ENCODE measurements at regions not wholly inside any gene's neighbourhood (a gene's known extent, or its start where the extent isn't known, plus 50 kb on each side); places are given as distances from the start of the nearest gene placed in this dataset.
A peak's percentile ranks its signal among the peaks of the same experiment; 100 is the strongest.

- no peak overlapping the region for H4K5ac ChIP-seq (ENCODE audit: low read length)
- peak; percentile 83 for DNase-seq
- H3K23ac ChIP-seq (ENCODE audit: low read length), result no peak overlapping the region
- H4K8ac ChIP-seq (ENCODE audit: low read depth, low read length), result no peak overlapping the region
- H3K27ac ChIP-seq (ENCODE audit: low read depth, low read length), result no peak overlapping the region
- H3K4ac ChIP-seq (ENCODE audit: low read depth, low read length), result no peak overlapping the region
- H3K4me1 ChIP-seq (ENCODE audit: control insufficient read depth, low read depth, low read length), result no peaks in the 10 kb centered on the region
- H3K56ac ChIP-seq (ENCODE audit: low read length), result no peak overlapping the region
- H2BK5ac ChIP-seq (ENCODE audit: low read length), result no peak overlapping the region
- H3K79me1 ChIP-seq (ENCODE audit: low read length), result no peaks in the 10 kb centered on the region
- H3K18ac ChIP-seq (ENCODE audit: low read length), result no peak overlapping the region
- H2AK5ac ChIP-seq (ENCODE audit: low read length), result no peak overlapping the region
- no peaks in the 10 kb centered on the region for H3K27me3 ChIP-seq (ENCODE audit: insufficient read depth, low read length, poor library complexity)
- no peak overlapping the region for H3K4me3 ChIP-seq (ENCODE audit: low read length)
- no peaks in the 10 kb centered on the region for H3K36me3 ChIP-seq (ENCODE audit: control insufficient read depth, insufficient read depth, low read length)
- H3K9ac ChIP-seq (ENCODE audit: low read length), result no peak overlapping the region
- no peaks in the 10 kb centered on the region for H3K79me2 ChIP-seq (ENCODE audit: control insufficient read depth, insufficient read depth, low read length)
- H2BK120ac ChIP-seq (ENCODE audit: low read depth, low read length), result no peak overlapping the region
- H3K4me2 ChIP-seq (ENCODE audit: low read length), result no peak overlapping the region
- H2BK15ac ChIP-seq (replicated peaks; ENCODE audit: low read depth), result no peak overlapping the region
Observed at GRCh38 chr5:101143526-101143925, 240.4 kb upstream of the ST8SIA4 start.

DNA sequence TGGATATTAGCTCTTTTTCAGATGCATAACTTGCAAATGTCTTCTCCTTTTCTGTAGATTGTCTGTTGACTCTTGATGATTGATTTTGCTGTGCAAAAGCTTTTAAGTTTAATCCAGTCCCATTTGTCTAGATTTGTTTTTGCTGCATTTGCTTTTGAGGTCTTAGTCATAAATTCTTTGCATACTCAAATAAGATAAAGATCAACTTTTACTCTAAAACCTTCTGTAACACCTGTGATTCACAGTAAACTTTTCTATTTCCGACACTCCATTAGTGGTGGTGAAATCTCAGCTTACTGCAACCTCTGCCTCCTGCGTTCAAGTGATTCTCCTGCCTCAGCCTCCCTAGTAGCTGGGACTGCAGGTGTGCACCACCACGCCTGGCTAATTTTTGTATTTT is 239.0 kb upstream of the ST8SIA4 start:
- no peak overlapping the region for H3K4ac ChIP-seq (ENCODE audit: low read depth, low read length)
- H2BK15ac ChIP-seq (replicated peaks; ENCODE audit: low read depth), result no peak overlapping the region
- no peaks in the 10 kb centered on the region for H3K79me1 ChIP-seq (ENCODE audit: low read length)
- no peak overlapping the region for H3K56ac ChIP-seq (ENCODE audit: low read length)
- no peak overlapping the region for H3K9ac ChIP-seq (ENCODE audit: low read length)
- DNase-seq, result peak; percentile 11
- H3K27me3 ChIP-seq (ENCODE audit: insufficient read depth, low read length, poor library complexity), result no peaks in the 10 kb centered on the region
- H3K4me3 ChIP-seq (ENCODE audit: low read length), result no peak overlapping the region
- no peak overlapping the region for H3K18ac ChIP-seq (ENCODE audit: low read length)
- no peak overlapping the region for H2BK120ac ChIP-seq (ENCODE audit: low read depth, low read length)
- no peaks in the 10 kb centered on the region for H3K79me2 ChIP-seq (ENCODE audit: control insufficient read depth, insufficient read depth, low read length)
- H2BK5ac ChIP-seq (ENCODE audit: low read length), result no peak overlapping the region
- H3K4me1 ChIP-seq (ENCODE audit: control insufficient read depth, low read depth, low read length), result no peaks in the 10 kb centered on the region
- no peak overlapping the region for H4K5ac ChIP-seq (ENCODE audit: low read length)
- H3K36me3 ChIP-seq (ENCODE audit: control insufficient read depth, insufficient read depth, low read length), result no peaks in the 10 kb centered on the region
- no peak overlapping the region for H4K8ac ChIP-seq (ENCODE audit: low read depth, low read length)
- no peak overlapping the region for H3K23ac ChIP-seq (ENCODE audit: low read length)
- no CpG with 5 or more reads among the region's 3 CpGs for WGBS (ENCODE audit: extremely low coverage, insufficient coverage, low lambda C conversion rate)
- H3K4me2 ChIP-seq (ENCODE audit: low read length), result no peak overlapping the region
- H3K27ac ChIP-seq (ENCODE audit: low read depth, low read length), result no peak overlapping the region
- no peak overlapping the region for H2AK5ac ChIP-seq (ENCODE audit: low read length)

DNA sequence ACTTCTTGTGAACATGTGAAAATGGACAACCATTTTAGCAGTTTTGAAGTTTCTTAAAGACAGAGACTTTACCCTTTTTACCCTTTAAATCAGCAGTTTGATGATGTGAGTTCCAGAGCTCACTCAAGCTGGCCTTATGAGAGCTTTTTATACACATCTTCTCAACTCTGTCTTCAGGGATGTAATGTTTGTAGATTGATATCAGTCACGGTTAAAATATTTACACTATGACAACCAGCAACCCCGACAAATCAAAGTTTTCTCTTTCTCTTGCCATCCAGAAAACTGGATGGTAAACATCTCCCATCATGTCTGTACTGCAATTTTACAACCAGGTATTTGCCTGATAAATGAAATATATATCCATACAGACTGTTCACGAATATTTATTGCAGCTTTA is 233.4 kb upstream of the ST8SIA4 start:
- H3K23ac ChIP-seq (ENCODE audit: low read length), result no peak overlapping the region
- no peaks in the 10 kb centered on the region for H3K4me1 ChIP-seq (ENCODE audit: control insufficient read depth, low read depth, low read length)
- H3K27me3 ChIP-seq (ENCODE audit: insufficient read depth, low read length, poor library complexity), result no peaks in the 10 kb centered on the region
- no peak overlapping the region for H3K56ac ChIP-seq (ENCODE audit: low read length)
- H3K9ac ChIP-seq (ENCODE audit: low read length), result no peak overlapping the region
- no peaks in the 10 kb centered on the region for H3K79me1 ChIP-seq (ENCODE audit: low read length)
- H2BK120ac ChIP-seq (ENCODE audit: low read depth, low read length), result no peak overlapping the region
- H3K4me2 ChIP-seq (ENCODE audit: low read length), result no peak overlapping the region
- no peak overlapping the region for H2BK15ac ChIP-seq (replicated peaks; ENCODE audit: low read depth)
- H2BK5ac ChIP-seq (ENCODE audit: low read length), result no peak overlapping the region
- no peaks in the 10 kb centered on the region for H3K36me3 ChIP-seq (ENCODE audit: control insufficient read depth, insufficient read depth, low read length)
- no peak overlapping the region for H2AK5ac ChIP-seq (ENCODE audit: low read length)
- no peak for DNase-seq
- H3K18ac ChIP-seq (ENCODE audit: low read length), result no peak overlapping the region
- H4K8ac ChIP-seq (ENCODE audit: low read depth, low read length), result no peak overlapping the region
- no peak overlapping the region for H3K4me3 ChIP-seq (ENCODE audit: low read length)
- no CpG with 5 or more reads among the region's 3 CpGs for WGBS (ENCODE audit: extremely low coverage, insufficient coverage, low lambda C conversion rate)
- no peak overlapping the region for H4K5ac ChIP-seq (ENCODE audit: low read length)
- H3K27ac ChIP-seq (ENCODE audit: low read depth, low read length), result no peak overlapping the region
- no peaks in the 10 kb centered on the region for H3K79me2 ChIP-seq (ENCODE audit: control insufficient read depth, insufficient read depth, low read length)
- H3K4ac ChIP-seq (ENCODE audit: low read depth, low read length), result no peak overlapping the region

DNA sequence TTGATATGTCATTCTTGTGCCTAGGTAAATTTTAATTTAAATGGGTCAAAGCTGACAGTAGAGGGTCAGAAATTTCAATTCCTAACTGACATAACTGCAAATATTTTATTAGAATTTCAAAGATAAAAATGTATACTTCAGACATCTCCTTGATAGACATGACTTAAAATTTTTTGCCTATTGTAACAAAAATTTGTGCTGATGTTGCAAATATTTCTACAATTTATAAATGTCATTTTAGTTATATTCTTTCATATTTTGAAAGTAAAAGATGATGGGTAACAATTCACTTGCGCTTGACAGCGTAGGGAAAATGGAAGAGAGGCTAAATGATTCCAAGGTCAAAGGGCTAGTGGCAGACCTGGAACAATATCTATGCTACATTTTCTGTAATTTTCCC is 220.3 kb upstream of the ST8SIA4 start:
- Histone ChIP-seq H3K4me3 (ENCODE audit: low read length) (no peak overlapping the region), H3K56ac (ENCODE audit: low read length) (no peak overlapping the region), H3K27ac (ENCODE audit: low read depth, low read length) (no peak overlapping the region), H2BK120ac (ENCODE audit: low read depth, low read length) (no peak overlapping the region), H3K79me1 (ENCODE audit: low read length) (no peaks in the 10 kb centered on the region), H4K8ac (ENCODE audit: low read depth, low read length) (no peak overlapping the region), H3K36me3 (ENCODE audit: control insufficient read depth, insufficient read depth, low read length) (no peaks in the 10 kb centered on the region), H3K4me1 (ENCODE audit: control insufficient read depth, low read depth, low read length) (no peaks in the 10 kb centered on the region), H3K4me2 (ENCODE audit: low read length) (no peak overlapping the region), H3K18ac (ENCODE audit: low read length) (no peak overlapping the region), H2BK5ac (ENCODE audit: low read length) (no peak overlapping the region), H3K9ac (ENCODE audit: low read length) (no peak overlapping the region), H3K4ac (ENCODE audit: low read depth, low read length) (no peak overlapping the region), H4K5ac (ENCODE audit: low read length) (no peak overlapping the region), H3K23ac (ENCODE audit: low read length) (no peak overlapping the region), H2AK5ac (ENCODE audit: low read length) (no peak overlapping the region), H3K27me3 (ENCODE audit: insufficient read depth, low read length, poor library complexity) (no peaks in the 10 kb centered on the region), H3K79me2 (ENCODE audit: control insufficient read depth, insufficient read depth, low read length) (no peaks in the 10 kb centered on the region), H2BK15ac (replicated peaks; ENCODE audit: low read depth) (no peak overlapping the region)
- no peak for DNase-seq
- WGBS (ENCODE audit: extremely low coverage, insufficient coverage, low lambda C conversion rate), result no CpG with 5 or more reads among the region's 2 CpGs

DNA sequence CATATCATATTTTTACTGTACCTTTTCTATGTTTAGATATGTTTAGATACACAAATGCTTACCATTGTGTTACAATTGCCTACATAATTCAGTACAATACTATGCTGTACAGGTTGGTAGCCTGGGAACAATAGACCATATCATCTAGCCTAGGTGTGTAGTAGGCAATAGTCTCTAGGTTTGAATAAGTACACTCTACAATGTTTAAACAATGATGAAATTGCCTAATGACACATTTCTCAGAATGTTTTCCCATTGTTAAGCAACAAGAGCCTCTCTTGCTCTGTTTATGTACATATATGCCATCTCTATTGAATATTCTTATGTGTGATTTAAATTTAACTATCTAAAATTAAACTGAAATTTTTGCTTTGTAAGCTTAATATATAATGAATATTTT is 209.6 kb upstream of the ST8SIA4 start:
- Histone ChIP-seq H3K18ac (ENCODE audit: low read length) (no peak overlapping the region), H4K8ac (ENCODE audit: low read depth, low read length) (no peak overlapping the region), H3K4me1 (ENCODE audit: control insufficient read depth, low read depth, low read length) (no peaks in the 10 kb centered on the region), H3K9ac (ENCODE audit: low read length) (no peak overlapping the region), H3K79me1 (ENCODE audit: low read length) (no peaks in the 10 kb centered on the region), H2BK15ac (replicated peaks; ENCODE audit: low read depth) (no peak overlapping the region), H3K36me3 (ENCODE audit: control insufficient read depth, insufficient read depth, low read length) (no peaks in the 10 kb centered on the region), H3K23ac (ENCODE audit: low read length) (no peak overlapping the region), H3K79me2 (ENCODE audit: control insufficient read depth, insufficient read depth, low read length) (no peaks in the 10 kb centered on the region), H2BK5ac (ENCODE audit: low read length) (no peak overlapping the region), H4K5ac (ENCODE audit: low read length) (no peak overlapping the region), H3K56ac (ENCODE audit: low read length) (no peak overlapping the region), H2AK5ac (ENCODE audit: low read length) (no peak overlapping the region), H3K27ac (ENCODE audit: low read depth, low read length) (no peak overlapping the region), H3K4ac (ENCODE audit: low read depth, low read length) (no peak overlapping the region), H3K4me3 (ENCODE audit: low read length) (no peak overlapping the region), H2BK120ac (ENCODE audit: low read depth, low read length) (no peak overlapping the region), H3K4me2 (ENCODE audit: low read length) (no peak overlapping the region), H3K27me3 (ENCODE audit: insufficient read depth, low read length, poor library complexity) (no peaks in the 10 kb centered on the region)
- no peak for DNase-seq

DNA sequence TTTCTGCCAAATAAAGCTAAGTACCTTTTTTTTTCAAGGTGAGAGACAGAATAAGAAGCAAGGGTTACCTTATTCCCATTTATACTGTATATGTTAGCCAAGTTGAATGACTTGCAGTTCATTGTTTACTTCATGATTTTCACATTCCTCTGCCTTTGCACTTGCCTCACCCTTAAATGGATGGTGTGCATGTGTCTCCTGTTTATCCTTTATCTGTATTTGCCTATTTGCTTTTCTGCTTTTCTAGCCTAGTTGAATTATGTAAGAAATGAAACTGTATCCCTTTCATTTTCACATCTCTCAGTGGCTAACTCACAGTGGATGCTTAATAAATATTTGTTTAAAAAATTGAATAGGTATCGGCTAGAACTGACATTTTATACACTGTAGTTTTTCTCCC is 200.8 kb upstream of the ST8SIA4 start:
- no CpG with 5 or more reads among the region's 1 CpG for WGBS (ENCODE audit: extremely low coverage, insufficient coverage, low lambda C conversion rate)
- Histone ChIP-seq H2AK5ac (ENCODE audit: low read length) (no peak overlapping the region), H3K23ac (ENCODE audit: low read length) (no peak overlapping the region), H4K8ac (ENCODE audit: low read depth, low read length) (no peak overlapping the region), H3K79me1 (ENCODE audit: low read length) (no peaks in the 10 kb centered on the region), H3K36me3 (ENCODE audit: control insufficient read depth, insufficient read depth, low read length) (no peaks in the 10 kb centered on the region), H3K4me3 (ENCODE audit: low read length) (no peak overlapping the region), H2BK15ac (replicated peaks; ENCODE audit: low read depth) (no peak overlapping the region), H3K27me3 (ENCODE audit: insufficient read depth, low read length, poor library complexity) (no peaks in the 10 kb centered on the region), H3K27ac (ENCODE audit: low read depth, low read length) (no peak overlapping the region), H3K56ac (ENCODE audit: low read length) (no peak overlapping the region), H3K4ac (ENCODE audit: low read depth, low read length) (no peak overlapping the region), H2BK5ac (ENCODE audit: low read length) (no peak overlapping the region), H3K79me2 (ENCODE audit: control insufficient read depth, insufficient read depth, low read length) (no peaks in the 10 kb centered on the region), H3K4me2 (ENCODE audit: low read length) (no peak overlapping the region), H2BK120ac (ENCODE audit: low read depth, low read length) (no peak overlapping the region), H4K5ac (ENCODE audit: low read length) (no peak overlapping the region), H3K18ac (ENCODE audit: low read length) (no peak overlapping the region), H3K9ac (ENCODE audit: low read length) (no peak overlapping the region), H3K4me1 (ENCODE audit: control insufficient read depth, low read depth, low read length) (no peaks in the 10 kb centered on the region)
- DNase-seq, result no peak

All from mesendoderm (in vitro differentiated cells).